ENCODE measurements at regions not wholly inside any gene's neighbourhood (a gene's known extent, or its start where the extent isn't known, plus 50 kb on each side); places are given as distances from the start of the nearest gene placed in this dataset.

- ChIA-PET CTCF (no interaction called here), POLR2A (no interaction called here)
- Histone ChIP-seq H4K20me1 (ENCODE audit: control insufficient read depth, insufficient read depth, low read length, poor library complexity, severe bottlenecking) (no peaks in the 10 kb centered on the region), H3K79me2 (ENCODE audit: control insufficient read depth, insufficient read depth, low read length) (no peaks in the 10 kb centered on the region), H3K9me3 (ENCODE audit: control extremely low read depth in 1 of 3, control insufficient read depth in 2 of 3, insufficient read depth in 1 of 3, low read length in 2 of 3) (no peaks in the 10 kb centered on the region), H3K4me3 (ENCODE audit: control extremely low read depth in 1 of 5, extremely low read depth in 1 of 5, insufficient read depth in 1 of 5, low read depth in 2 of 5, low read length in 4 of 5) (no peak overlapping the region), H3K27me3 (replicated peaks in 1 of 4; ENCODE audit: control extremely low read depth in 1 of 4, control insufficient read depth in 3 of 4, insufficient read depth in 4 of 4, low read length in 3 of 4) (no peaks in the 10 kb centered on the region), H3K36me3 (replicated peaks in 1 of 2; ENCODE audit: control extremely low read depth in 1 of 2, control insufficient read depth in 1 of 2, extremely low read depth in 1 of 2, insufficient read depth in 2 of 2, low read length in 1 of 2) (no peaks in the 10 kb centered on the region), H3K4me2 (replicated peaks; ENCODE audit: low read depth, low read length, poor library complexity, severe bottlenecking) (no peak overlapping the region), H3K9ac (ENCODE audit: low read length) (no peak overlapping the region), H2AFZ (ENCODE audit: insufficient read depth, low read depth, low read length, poor library complexity, severe bottlenecking) (no peak overlapping the region), H3K4me1 (ENCODE audit: control insufficient read depth in 2 of 2, insufficient read depth in 2 of 2, low read length in 2 of 2) (peaks cover 10 to 14% of the 10 kb centered on the region in 2 donors), H3K27ac (ENCODE audit: low read length in 2 of 2) (no peak overlapping the region)
- H3K4me3 Mint-ChIP-seq: no peak overlapping the region
- no peak for DNase-seq
- ATAC-seq (ENCODE audit: low read depth): no peak
- peaks cover 9% of the 10 kb centered on the region for H3K4me1 Mint-ChIP-seq
- no peaks in the 10 kb centered on the region for H3K9me3 Mint-ChIP-seq (ENCODE audit: insufficient read depth)
- no peaks in the 10 kb centered on the region for H3K27me3 Mint-ChIP-seq
- no peak overlapping the region for H3K27ac Mint-ChIP-seq
- WGBS (ENCODE audit: insufficient coverage): 94% methylated on average over 2 of the region's 2 CpGs
- intact Hi-C loops (cut with micrococcal nuclease): no loop called here
- TF ChIP-seq CTCF (IDR thresholded peaks at IDR 0.05): no peak
- no peak for TF ChIP-seq EZH2 (IDR thresholded peaks at IDR 0.05; ENCODE audit: borderline replicate concordance, insufficient read depth, low read depth, low read length, poor library complexity, severe bottlenecking)
Measured at GRCh38 chr3:177817751-177818150, 620.5 kb upstream of the TBL1XR1 start.

GRCh38 chr3:177818712-177819240, 621.5 kb upstream of the TBL1XR1 start:
- no peak overlapping the region for H3K9ac ChIP-seq (ENCODE audit: low read length)
- no peak overlapping the region for H3K4me2 ChIP-seq (replicated peaks; ENCODE audit: low read depth, low read length, poor library complexity, severe bottlenecking)
- intact Hi-C loops (cut with micrococcal nuclease): no loop called here
- ChIA-PET POLR2A (no interaction called here), CTCF (no interaction called here)
- H3K79me2 ChIP-seq (ENCODE audit: control insufficient read depth, insufficient read depth, low read length): no peaks in the 10 kb centered on the region
- H4K20me1 ChIP-seq (ENCODE audit: control insufficient read depth, insufficient read depth, low read length, poor library complexity, severe bottlenecking): no peaks in the 10 kb centered on the region
- Mint-ChIP-seq H3K27ac (no peak overlapping the region), H3K4me1 (peaks cover 9% of the 10 kb centered on the region), H3K4me3 (no peak overlapping the region), H3K27me3 (no peaks in the 10 kb centered on the region), H3K9me3 (ENCODE audit: insufficient read depth) (no peaks in the 10 kb centered on the region)
- H3K36me3 ChIP-seq (replicated peaks in 1 of 2; ENCODE audit: control extremely low read depth in 1 of 2, control insufficient read depth in 1 of 2, extremely low read depth in 1 of 2, insufficient read depth in 2 of 2, low read length in 1 of 2): no peaks in the 10 kb centered on the region
- H3K4me3 ChIP-seq (ENCODE audit: control extremely low read depth in 1 of 5, extremely low read depth in 1 of 5, insufficient read depth in 1 of 5, low read depth in 2 of 5, low read length in 4 of 5): no peak overlapping the region
- DNase-seq (no peak), ATAC-seq (ENCODE audit: low read depth) (no peak)
- no peaks in the 10 kb centered on the region for H3K9me3 ChIP-seq (ENCODE audit: control extremely low read depth in 1 of 3, control insufficient read depth in 2 of 3, insufficient read depth in 1 of 3, low read length in 2 of 3)
- no peak for TF ChIP-seq EZH2 (IDR thresholded peaks at IDR 0.05; ENCODE audit: borderline replicate concordance, insufficient read depth, low read depth, low read length, poor library complexity, severe bottlenecking)
- no peak for TF ChIP-seq CTCF (IDR thresholded peaks at IDR 0.05)
- H2AFZ ChIP-seq (ENCODE audit: insufficient read depth, low read depth, low read length, poor library complexity, severe bottlenecking): no peak overlapping the region
- H3K4me1 ChIP-seq (ENCODE audit: control insufficient read depth in 2 of 2, insufficient read depth in 2 of 2, low read length in 2 of 2): peaks cover 10 to 14% of the 10 kb centered on the region in 2 donors
- H3K27ac ChIP-seq (ENCODE audit: low read length in 2 of 2): no peak overlapping the region
- no peaks in the 10 kb centered on the region for H3K27me3 ChIP-seq (replicated peaks in 1 of 4; ENCODE audit: control extremely low read depth in 1 of 4, control insufficient read depth in 3 of 4, insufficient read depth in 4 of 4, low read length in 3 of 4)
- no CpG with 5 or more reads among the region's 2 CpGs for WGBS (ENCODE audit: insufficient coverage)
